ENCODE measurements at regions not wholly inside any gene's neighbourhood (a gene's known extent, or its start where the extent isn't known, plus 50 kb on each side); places are given as distances from the start of the nearest gene placed in this dataset.

- TF ChIP-seq EZH2phosphoT487 (IDR thresholded peaks at IDR 0.05; ENCODE audit: insufficient read depth, low read depth): no peak
- no peak for TF ChIP-seq EZH2 (IDR thresholded peaks at IDR 0.05; ENCODE audit: insufficient read depth, poor library complexity, severe bottlenecking)
Observed at GRCh38 chr3:196141052-196141865, 59.4 kb upstream of the TFRC start.

Data from GM23248 (cell line).